ENCODE measurements at regions not wholly inside any gene's neighbourhood (a gene's known extent, or its start where the extent isn't known, plus 50 kb on each side); places are given as distances from the start of the nearest gene placed in this dataset.

DNA sequence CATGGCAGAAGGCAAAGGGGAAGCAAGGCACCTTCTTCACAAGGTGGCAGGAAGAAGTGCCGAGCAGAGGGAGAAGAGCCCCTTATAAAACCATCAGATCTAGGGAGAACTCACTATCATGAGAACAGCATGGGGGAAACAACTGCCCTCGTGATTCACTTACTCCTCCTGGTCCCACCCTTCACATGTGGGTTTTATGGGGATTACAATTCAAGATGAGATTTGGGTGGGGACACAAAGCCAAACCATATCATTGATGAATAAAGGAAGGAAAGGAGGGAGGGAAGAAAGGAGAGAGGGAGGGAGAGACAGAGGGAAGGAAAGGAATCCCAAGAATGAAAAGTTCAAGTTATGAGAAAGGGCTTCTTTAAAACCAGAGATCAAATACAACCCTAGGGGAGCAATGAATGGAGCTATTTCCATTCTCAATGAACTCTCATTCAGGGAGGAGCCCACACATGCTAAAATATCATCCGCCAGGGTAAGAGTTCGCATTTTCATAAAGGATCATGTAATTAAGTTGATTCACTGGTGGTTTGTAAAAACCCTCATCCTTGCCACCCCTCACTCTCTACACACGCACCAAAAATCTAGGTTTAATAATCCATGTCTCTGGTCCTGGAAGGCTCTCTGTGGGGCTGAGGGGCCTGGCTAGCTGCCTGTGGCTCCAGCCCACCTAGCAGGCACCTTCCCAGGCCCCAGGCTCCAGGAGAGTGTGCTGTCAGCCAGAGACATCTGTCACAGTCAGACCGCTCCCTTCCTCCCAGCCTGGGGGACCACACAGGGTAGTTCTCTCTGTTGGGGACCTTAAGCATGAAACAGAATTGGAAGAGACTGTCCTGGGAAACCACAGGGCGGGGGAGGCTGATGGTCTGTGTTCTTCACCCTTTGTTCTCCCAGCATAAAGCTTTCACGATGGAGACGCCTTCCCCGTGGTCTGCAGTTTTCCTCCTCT, 94.0 kb downstream of the CCDC185 start:
- Mint-ChIP-seq H3K36me3 (ENCODE audit: low read depth) (no peaks in the 10 kb centered on the region), H3K27me3 (no peaks in the 10 kb centered on the region), H3K27ac (no peak overlapping the region), H3K4me3 (no peak overlapping the region), H3K9me3 (no peaks in the 10 kb centered on the region), H3K4me1 (ENCODE audit: low read depth) (peaks cover 16% of the 10 kb centered on the region)
- ATAC-seq (ENCODE audit: poor library complexity) (no peak), DNase-seq (no peak)
- no peaks in the 10 kb centered on the region for H3K4me1 ChIP-seq (ENCODE audit: insufficient read depth, low read length)
- ChIA-PET POLR2A (no interaction called here), CTCF (no interaction called here)
- H3K27ac ChIP-seq (ENCODE audit: low read depth in 1 of 2, low read length in 2 of 2), result no peak overlapping the region
- H3K4me3 ChIP-seq (ENCODE audit: low read length), result no peak overlapping the region
- intact Hi-C loops (cut with DNase I, micrococcal nuclease), result no loop called here
- no peaks in the 10 kb centered on the region for H3K27me3 ChIP-seq (ENCODE audit: control insufficient read depth in 1 of 2, insufficient read depth in 2 of 2, low read length in 2 of 2)
- no peaks in the 10 kb centered on the region for H3K9me3 ChIP-seq (ENCODE audit: control insufficient read depth in 1 of 2, insufficient read depth in 1 of 2, low read length in 2 of 2)
- TF ChIP-seq, protein P1, sequence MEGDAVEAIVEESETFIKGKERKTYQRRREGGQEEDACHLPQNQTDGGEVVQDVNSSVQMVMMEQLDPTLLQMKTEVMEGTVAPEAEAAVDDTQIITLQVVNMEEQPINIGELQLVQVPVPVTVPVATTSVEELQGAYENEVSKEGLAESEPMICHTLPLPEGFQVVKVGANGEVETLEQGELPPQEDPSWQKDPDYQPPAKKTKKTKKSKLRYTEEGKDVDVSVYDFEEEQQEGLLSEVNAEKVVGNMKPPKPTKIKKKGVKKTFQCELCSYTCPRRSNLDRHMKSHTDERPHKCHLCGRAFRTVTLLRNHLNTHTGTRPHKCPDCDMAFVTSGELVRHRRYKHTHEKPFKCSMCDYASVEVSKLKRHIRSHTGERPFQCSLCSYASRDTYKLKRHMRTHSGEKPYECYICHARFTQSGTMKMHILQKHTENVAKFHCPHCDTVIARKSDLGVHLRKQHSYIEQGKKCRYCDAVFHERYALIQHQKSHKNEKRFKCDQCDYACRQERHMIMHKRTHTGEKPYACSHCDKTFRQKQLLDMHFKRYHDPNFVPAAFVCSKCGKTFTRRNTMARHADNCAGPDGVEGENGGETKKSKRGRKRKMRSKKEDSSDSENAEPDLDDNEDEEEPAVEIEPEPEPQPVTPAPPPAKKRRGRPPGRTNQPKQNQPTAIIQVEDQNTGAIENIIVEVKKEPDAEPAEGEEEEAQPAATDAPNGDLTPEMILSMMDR (IDR thresholded peaks at IDR 0.05), result peak; percentile 2
- no peaks in the 10 kb centered on the region for H3K36me3 ChIP-seq (ENCODE audit: insufficient read depth, low read length)

DNA sequence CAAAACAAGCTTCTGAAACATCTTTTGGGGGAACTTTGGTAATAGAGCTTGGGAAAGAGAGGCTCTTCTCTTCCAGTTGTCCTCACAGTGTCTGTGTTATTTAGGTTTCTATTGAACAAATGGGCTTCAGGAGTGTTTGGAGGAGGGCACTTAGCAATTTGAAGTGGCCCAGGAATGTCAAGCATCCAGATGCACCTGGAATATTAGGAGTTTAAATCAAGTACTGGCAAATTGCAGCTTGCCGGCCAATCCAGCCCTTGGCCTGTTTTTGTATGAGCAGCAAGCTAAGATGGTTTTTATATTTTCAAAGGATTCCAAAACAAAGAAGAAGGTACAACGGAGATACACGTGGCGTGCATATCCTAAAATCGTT, 94.7 kb downstream of the CCDC185 start:
- DNase-seq, result no peak
- H3K36me3 ChIP-seq (ENCODE audit: insufficient read depth, low read length), result no peaks in the 10 kb centered on the region
- ChIA-PET CTCF (no interaction called here), POLR2A (interaction anchor here (0.6 kb wide), 1 partner anchor 31 kb away, joined by 5 read pairs; no protein-coding TSS in a partner anchor)
- H3K9me3 ChIP-seq (ENCODE audit: control insufficient read depth in 1 of 2, insufficient read depth in 1 of 2, low read length in 2 of 2), result no peaks in the 10 kb centered on the region
- H3K4me3 ChIP-seq (ENCODE audit: low read length), result no peak overlapping the region
- H3K9me3 Mint-ChIP-seq, result no peaks in the 10 kb centered on the region
- TF ChIP-seq, protein P1 (IDR thresholded peaks at IDR 0.05), result no peak
- intact Hi-C loops (cut with DNase I, micrococcal nuclease), result no loop called here
- no peaks in the 10 kb centered on the region for H3K27me3 ChIP-seq (ENCODE audit: control insufficient read depth in 1 of 2, insufficient read depth in 2 of 2, low read length in 2 of 2)
- no peaks in the 10 kb centered on the region for H3K4me1 ChIP-seq (ENCODE audit: insufficient read depth, low read length)
- no peak for ATAC-seq (ENCODE audit: poor library complexity)
- H3K36me3 Mint-ChIP-seq (ENCODE audit: low read depth), result no peaks in the 10 kb centered on the region
- no peak overlapping the region for H3K27ac Mint-ChIP-seq
- H3K27ac ChIP-seq (ENCODE audit: low read depth in 1 of 2, low read length in 2 of 2), result no peak overlapping the region
- no peaks in the 10 kb centered on the region for H3K27me3 Mint-ChIP-seq
- H3K4me3 Mint-ChIP-seq, result no peak overlapping the region
- H3K4me1 Mint-ChIP-seq (ENCODE audit: low read depth), result peaks cover 10% of the 10 kb centered on the region

DNA sequence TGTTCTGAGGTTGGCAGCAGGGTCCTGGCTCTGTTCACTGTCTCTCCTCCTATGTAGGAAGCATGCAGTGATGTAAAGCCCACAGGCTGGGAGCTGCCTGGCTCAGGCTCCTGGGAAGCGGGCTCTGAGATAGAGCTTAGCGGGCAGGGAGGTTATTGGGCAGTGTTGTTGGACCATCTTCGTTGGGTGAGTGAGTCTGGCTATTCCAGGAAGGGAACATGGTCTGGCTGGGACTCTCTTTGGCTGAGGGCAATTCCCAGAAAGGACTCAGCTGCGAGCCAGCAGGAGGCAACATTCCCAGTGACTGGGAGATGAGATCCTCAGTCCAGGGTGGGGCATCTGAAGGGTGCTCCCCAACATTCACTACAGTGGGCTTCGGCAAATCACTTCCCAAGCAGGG, 96.2 kb downstream of the CCDC185 start:
- Histone ChIP-seq H3K4me1 (ENCODE audit: insufficient read depth, low read length) (no peaks in the 10 kb centered on the region), H3K9me3 (ENCODE audit: control insufficient read depth in 1 of 2, insufficient read depth in 1 of 2, low read length in 2 of 2) (no peaks in the 10 kb centered on the region), H3K4me3 (ENCODE audit: low read length) (no peak overlapping the region), H3K27ac (ENCODE audit: low read depth in 1 of 2, low read length in 2 of 2) (no peak overlapping the region), H3K36me3 (ENCODE audit: insufficient read depth, low read length) (no peaks in the 10 kb centered on the region), H3K27me3 (ENCODE audit: control insufficient read depth in 1 of 2, insufficient read depth in 2 of 2, low read length in 2 of 2) (no peaks in the 10 kb centered on the region)
- Mint-ChIP-seq H3K36me3 (ENCODE audit: low read depth) (no peaks in the 10 kb centered on the region), H3K4me1 (ENCODE audit: low read depth) (peaks cover 7% of the 10 kb centered on the region), H3K9me3 (no peaks in the 10 kb centered on the region), H3K27me3 (no peaks in the 10 kb centered on the region), H3K4me3 (no peak overlapping the region), H3K27ac (no peak overlapping the region)
- CTCF ChIA-PET, result no interaction called here
- no peak for DNase-seq
- POLR2A ChIA-PET, result no interaction called here
- TF ChIP-seq, protein P1 (IDR thresholded peaks at IDR 0.05), result no peak
- no peak for ATAC-seq (ENCODE audit: poor library complexity)
- intact Hi-C loops (cut with DNase I, micrococcal nuclease), result no loop called here
